Uterus (tissue), 2 donors: ENCODE measurements at regions not wholly inside any gene's neighbourhood (a gene's known extent, or its start where the extent isn't known, plus 50 kb on each side); places are given as distances from the start of the nearest gene placed in this dataset.

ENCODE experiments used
- POLR2A ChIP-seq, 2 donors: fragments of 450-650 bp; IDR thresholded peaks; one replicate each; pipeline ENCODE4 v1.6.1; 2016; ENCODE audit warnings: antibody characterized with exemption in 2 of 2, mild to moderate bottlenecking in 1 of 2, moderate library complexity in 1 of 2
- TF ChIP-seq, protein P1 (sequence below), 4 experiments: fragments of 200-600 bp in 2 of 4; fragments of 450-650 bp in 2 of 4; sonication (generic) in 2 of 4; IDR thresholded peaks; one replicate each; pipeline ENCODE4 v1.5.1; 2016 to 2019; ENCODE audit warnings: antibody characterized with exemption in 4 of 4, mild to moderate bottlenecking in 2 of 4, moderate library complexity in 1 of 4

DNA sequence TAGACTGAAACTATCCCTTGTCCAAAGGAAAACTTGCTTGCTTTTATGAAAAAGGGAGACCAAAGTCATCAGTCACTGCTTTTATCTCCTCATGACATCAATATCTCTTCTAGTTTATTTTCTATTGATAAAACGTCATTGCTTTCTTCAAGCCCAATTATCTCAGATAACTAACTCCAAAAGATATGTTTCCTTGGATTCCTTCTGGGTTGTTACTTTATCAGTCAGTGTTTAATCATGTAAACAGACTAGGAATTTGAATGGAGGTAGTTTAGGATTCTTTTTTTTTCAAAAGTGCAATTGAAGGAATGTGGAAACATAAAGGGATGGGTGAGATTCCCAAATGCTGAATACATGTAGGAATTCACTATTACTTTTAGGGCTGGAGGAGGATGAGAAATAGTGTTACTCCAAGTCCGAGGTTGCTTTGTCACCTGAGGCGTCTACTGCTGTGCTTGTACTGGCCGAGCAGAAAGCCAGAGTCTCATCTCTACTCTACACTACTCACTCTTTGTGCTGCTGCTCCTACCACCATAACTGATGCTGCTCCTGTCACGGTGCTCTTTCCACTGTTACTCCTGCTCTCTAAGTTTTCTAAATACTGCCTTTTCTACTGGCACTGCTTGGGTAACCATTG, 1697.1 kb upstream of the NUDT12 start:
- TF ChIP-seq, protein P1, sequence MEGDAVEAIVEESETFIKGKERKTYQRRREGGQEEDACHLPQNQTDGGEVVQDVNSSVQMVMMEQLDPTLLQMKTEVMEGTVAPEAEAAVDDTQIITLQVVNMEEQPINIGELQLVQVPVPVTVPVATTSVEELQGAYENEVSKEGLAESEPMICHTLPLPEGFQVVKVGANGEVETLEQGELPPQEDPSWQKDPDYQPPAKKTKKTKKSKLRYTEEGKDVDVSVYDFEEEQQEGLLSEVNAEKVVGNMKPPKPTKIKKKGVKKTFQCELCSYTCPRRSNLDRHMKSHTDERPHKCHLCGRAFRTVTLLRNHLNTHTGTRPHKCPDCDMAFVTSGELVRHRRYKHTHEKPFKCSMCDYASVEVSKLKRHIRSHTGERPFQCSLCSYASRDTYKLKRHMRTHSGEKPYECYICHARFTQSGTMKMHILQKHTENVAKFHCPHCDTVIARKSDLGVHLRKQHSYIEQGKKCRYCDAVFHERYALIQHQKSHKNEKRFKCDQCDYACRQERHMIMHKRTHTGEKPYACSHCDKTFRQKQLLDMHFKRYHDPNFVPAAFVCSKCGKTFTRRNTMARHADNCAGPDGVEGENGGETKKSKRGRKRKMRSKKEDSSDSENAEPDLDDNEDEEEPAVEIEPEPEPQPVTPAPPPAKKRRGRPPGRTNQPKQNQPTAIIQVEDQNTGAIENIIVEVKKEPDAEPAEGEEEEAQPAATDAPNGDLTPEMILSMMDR (IDR thresholded peaks at IDR 0.05): no peak
- no peak for TF ChIP-seq POLR2A (IDR thresholded peaks at IDR 0.05)
